Spinal cord (tissue), 9 donors: ENCODE measurements at regions not wholly inside any gene's neighbourhood (a gene's known extent, or its start where the extent isn't known, plus 50 kb on each side); places are given as distances from the start of the nearest gene placed in this dataset.
"Not testable (repeated sequence)": the region's sequence is repeated elsewhere in the genome, so short reads cannot be mapped to it uniquely, and the experiment has no call there.

Experiments used
- DNase-seq, 6 donors: peaks; one replicate each; pipeline versions ENCODE4 v3.0.0 to v3.0.0-alpha.2; 2013 to 2015; ENCODE audit warnings: low spot score in 6 of 6, low read depth in 4 of 6
- H3K27ac ChIP-seq: one replicate; pipeline ENCODE4 v1.5.1; 2013; ENCODE audit warnings: low read depth, low read length, control low read depth
- H3K27me3 ChIP-seq: one replicate; pipeline ENCODE4 v1.6.1; 2013; ENCODE audit warnings: low read length; ENCODE audit not compliant: control insufficient read depth, insufficient read depth
- H3K36me3 ChIP-seq: one replicate; pipeline ENCODE4 v1.6.1; 2013; ENCODE audit warnings: low read length; ENCODE audit not compliant: control insufficient read depth, insufficient read depth
- H3K4me1 ChIP-seq: one replicate; pipeline ENCODE4 v1.6.1; 2013; ENCODE audit warnings: low read length; ENCODE audit not compliant: control insufficient read depth, insufficient read depth
- H3K4me3 ChIP-seq: one replicate; pipeline ENCODE4 v1.5.1; 2013; ENCODE audit warnings: low read depth, low read length, control low read depth
- H3K9me3 ChIP-seq: one replicate; pipeline ENCODE4 v1.6.1; 2013; ENCODE audit warnings: low read length; ENCODE audit not compliant: control insufficient read depth, insufficient read depth
- WGBS: methylation state at CpG from one replicate; pipeline ENCODE4 v1.1.5; 2013; ENCODE audit warnings: missing lambda C conversion rate; ENCODE audit not compliant: insufficient coverage; 5-methylcytosine and 5-hydroxymethylcytosine counted together
- donor health status: healthy.

DNA sequence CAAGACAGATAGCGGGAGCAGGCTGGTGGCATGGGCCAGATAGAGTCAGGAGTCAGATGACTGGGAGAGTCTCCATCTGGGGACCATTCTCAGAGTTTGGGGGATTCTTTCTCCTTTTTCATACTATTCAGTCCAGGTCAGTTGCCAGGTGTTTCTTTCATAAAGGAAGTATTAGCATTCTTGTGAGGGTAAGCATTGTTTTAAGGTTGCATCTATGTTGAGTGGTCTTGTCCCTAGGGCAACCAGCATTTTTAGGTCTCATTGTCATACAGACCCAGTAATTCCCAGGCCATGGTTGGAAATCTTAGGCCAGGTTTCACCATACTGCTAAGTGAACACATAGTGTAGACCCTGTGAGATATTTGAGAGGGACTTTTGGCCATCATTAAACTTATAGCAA lies 122.3 kb upstream of the POC5 start:
- Histone ChIP-seq H3K4me1 (no peaks in the 10 kb centered on the region), H3K9me3 (no peaks in the 10 kb centered on the region), H3K27ac (no peak overlapping the region), H3K4me3 (no peak overlapping the region), H3K36me3 (no peaks in the 10 kb centered on the region), H3K27me3 (no peaks in the 10 kb centered on the region)
- WGBS = no CpG with 5 or more reads among the region's 1 CpG
- DNase-seq = no peak

- 96% methylated on average over 4 of the region's 7 CpGs for WGBS
- no peaks in the 10 kb centered on the region for H3K4me1 ChIP-seq
- no peak overlapping the region for H3K4me3 ChIP-seq
- H3K9me3 ChIP-seq = no peaks in the 10 kb centered on the region
- H3K27ac ChIP-seq = no peak overlapping the region
- no peaks in the 10 kb centered on the region for H3K36me3 ChIP-seq
- no peaks in the 10 kb centered on the region for H3K27me3 ChIP-seq
- no peak for DNase-seq
Measured at GRCh38 chr5:75837258-75837841, 120.1 kb upstream of the POC5 start.

- no peaks in the 10 kb centered on the region for H3K36me3 ChIP-seq
- no peaks in the 10 kb centered on the region for H3K9me3 ChIP-seq
- no peak overlapping the region for H3K27ac ChIP-seq
- no peak for DNase-seq
- H3K4me3 ChIP-seq = no peak overlapping the region
- H3K27me3 ChIP-seq = no peaks in the 10 kb centered on the region
- H3K4me1 ChIP-seq = no peaks in the 10 kb centered on the region
- WGBS = 94% methylated on average over 11 of the region's 11 CpGs
Measured at GRCh38 chr5:75831561-75831960, 114.3 kb upstream of the POC5 start.

GRCh38 chr5:75828029-75828428 lies 110.8 kb upstream of the POC5 start:
- Histone ChIP-seq H3K4me1 (no peaks in the 10 kb centered on the region), H3K36me3 (no peaks in the 10 kb centered on the region), H3K4me3 (no peak overlapping the region), H3K9me3 (no peaks in the 10 kb centered on the region), H3K27me3 (no peaks in the 10 kb centered on the region), H3K27ac (no peak overlapping the region)
- DNase-seq = no peak
- no CpG with 5 or more reads among the region's 2 CpGs for WGBS

DNA sequence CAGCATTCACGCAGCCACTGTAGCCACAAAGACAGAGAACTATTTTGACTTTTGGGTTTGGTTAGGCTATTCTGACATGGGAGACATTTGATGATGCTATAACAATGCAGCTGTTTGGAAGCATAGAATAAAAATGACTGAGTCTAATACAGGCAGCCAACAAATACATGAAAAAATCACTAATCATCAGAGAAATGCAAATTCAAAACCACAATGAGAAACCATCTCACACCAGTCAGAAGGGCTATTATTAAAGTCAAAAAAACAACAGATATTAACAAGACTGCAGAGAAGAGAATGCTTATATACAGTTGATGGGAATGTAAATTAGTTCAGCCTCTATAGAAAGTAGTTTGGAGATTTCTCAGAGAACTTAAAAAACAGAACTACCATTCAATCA lies 107.1 kb upstream of the POC5 start:
- no peak for DNase-seq
- WGBS = no CpG with 5 or more reads among the region's 1 CpG
- H3K36me3 ChIP-seq = no peaks in the 10 kb centered on the region
- H3K4me3 ChIP-seq = no peak overlapping the region
- no peaks in the 10 kb centered on the region for H3K9me3 ChIP-seq
- no peak overlapping the region for H3K27ac ChIP-seq
- H3K4me1 ChIP-seq = no peaks in the 10 kb centered on the region
- no peaks in the 10 kb centered on the region for H3K27me3 ChIP-seq

- H3K27ac ChIP-seq = no peak overlapping the region
- no peak overlapping the region for H3K4me3 ChIP-seq
- WGBS = no CpG with 5 or more reads among the region's 1 CpG
- DNase-seq = no peak
- H3K9me3 ChIP-seq = no peaks in the 10 kb centered on the region
- no peaks in the 10 kb centered on the region for H3K36me3 ChIP-seq
- no peaks in the 10 kb centered on the region for H3K27me3 ChIP-seq
- no peaks in the 10 kb centered on the region for H3K4me1 ChIP-seq
Measured at GRCh38 chr5:75823811-75824210, 106.6 kb upstream of the POC5 start.

DNA sequence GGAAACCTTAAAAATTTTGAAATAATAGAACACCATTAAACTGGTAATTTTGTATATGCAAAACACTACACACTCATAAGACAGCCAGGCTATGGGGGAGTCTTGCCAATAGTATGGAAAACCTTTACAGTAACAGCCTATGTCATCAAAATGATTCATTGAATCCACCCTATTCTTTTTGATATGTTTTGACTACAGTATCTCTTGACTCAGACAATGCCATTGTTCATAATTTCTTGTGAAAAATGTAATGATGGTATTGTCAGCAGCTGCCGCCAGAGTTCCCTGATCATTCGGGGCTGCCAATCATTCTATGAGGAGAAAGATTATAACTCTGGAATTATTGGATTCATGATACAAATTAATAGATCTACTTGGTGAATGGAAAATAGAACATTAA lies 101.4 kb upstream of the POC5 start:
- no peak for DNase-seq
- no CpG with 5 or more reads among the region's 2 CpGs for WGBS
- Histone ChIP-seq H3K36me3 (no peaks in the 10 kb centered on the region), H3K27me3 (no peaks in the 10 kb centered on the region), H3K4me3 (no peak overlapping the region), H3K9me3 (no peaks in the 10 kb centered on the region), H3K27ac (no peak overlapping the region), H3K4me1 (no peaks in the 10 kb centered on the region)

DNA sequence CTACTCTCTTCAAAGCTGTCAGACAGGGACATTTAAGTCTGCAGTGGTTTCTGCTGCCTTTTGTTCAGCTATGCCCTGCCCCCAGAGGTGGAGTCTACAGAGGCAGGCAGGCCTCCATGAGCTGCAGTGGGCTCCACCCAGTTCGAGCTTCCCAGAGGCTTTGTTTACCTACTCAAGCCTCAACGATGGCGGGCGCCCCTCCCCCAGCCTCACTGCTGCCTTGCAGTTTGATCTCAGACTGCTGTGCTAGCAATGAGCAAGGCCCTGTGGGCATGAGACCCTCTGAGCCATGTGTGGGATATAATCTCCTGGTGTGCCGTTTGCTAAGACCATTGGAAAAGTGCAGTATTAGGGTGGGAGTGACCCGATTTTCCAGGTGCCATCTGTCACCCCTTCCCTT lies 82.5 kb upstream of the POC5 start:
- H3K9me3 ChIP-seq, H3K4me3 ChIP-seq, H3K36me3 ChIP-seq, H3K27ac ChIP-seq, H3K27me3 ChIP-seq, DNase-seq, H3K4me1 ChIP-seq: not testable (repeated sequence)
- 50% methylated on average over 2 of the region's 6 CpGs for WGBS

GRCh38 chr5:75769338-75769737 lies 52.1 kb upstream of the POC5 start:
- H3K36me3 ChIP-seq, H3K4me3 ChIP-seq, DNase-seq, H3K27ac ChIP-seq, H3K9me3 ChIP-seq, H3K4me1 ChIP-seq, H3K27me3 ChIP-seq: not testable (repeated sequence)
- no CpG with 5 or more reads among the region's 3 CpGs for WGBS
